ENCODE measurements at regions not wholly inside any gene's neighbourhood (a gene's known extent, or its start where the extent isn't known, plus 50 kb on each side); places are given as distances from the start of the nearest gene placed in this dataset.
A peak's percentile ranks its signal among the peaks of the same experiment; 100 is the strongest.
"Not testable (repeated sequence)": the region's sequence is repeated elsewhere in the genome, so short reads cannot be mapped to it uniquely, and the experiment has no call there.

GRCh38 chr13:55727683-55728082 lies 1413.0 kb upstream of the PRR20A start:
- DNase-seq: no peak

- no peak for DNase-seq
Observed at GRCh38 chr13:55728247-55728646, 1412.5 kb upstream of the PRR20A start.

- no peak for DNase-seq
Observed at GRCh38 chr13:55745828-55746227, 1394.9 kb upstream of the PRR20A start.

GRCh38 chr13:55761986-55762385 lies 1378.7 kb upstream of the PRR20A start:
- DNase-seq: no peak

GRCh38 chr13:55777612-55778011 lies 1363.1 kb upstream of the PRR20A start:
- DNase-seq: no peak

GRCh38 chr13:55783841-55784240 lies 1356.9 kb upstream of the PRR20A start:
- no peak for DNase-seq

GRCh38 chr13:55788548-55788947 lies 1352.2 kb upstream of the PRR20A start:
- no peak for DNase-seq

- no peak for DNase-seq
Observed at GRCh38 chr13:55792544-55793193, 1348.0 kb upstream of the PRR20A start.

- peak in 1 of 4 experiments; percentile 0 for DNase-seq
Observed at GRCh38 chr13:55815458-55816033, 1325.2 kb upstream of the PRR20A start.

- DNase-seq: no peak
Observed at GRCh38 chr13:55816976-55817601, 1323.6 kb upstream of the PRR20A start.

GRCh38 chr13:55820817-55821216 lies 1319.9 kb upstream of the PRR20A start:
- no peak for DNase-seq

- no peak for DNase-seq
Observed at GRCh38 chr13:55869648-55870047, 1271.1 kb upstream of the PRR20A start.

GRCh38 chr13:55887561-55887960 lies 1253.2 kb upstream of the PRR20A start:
- DNase-seq: no peak

- DNase-seq: no peak
Observed at GRCh38 chr13:55893540-55893939, 1247.2 kb upstream of the PRR20A start.

GRCh38 chr13:55937180-55937579 lies 1203.5 kb upstream of the PRR20A start:
- no peak for DNase-seq

GRCh38 chr13:55948175-55948574 lies 1192.5 kb upstream of the PRR20A start:
- DNase-seq: no peak

GRCh38 chr13:55963934-55964333 lies 1176.8 kb upstream of the PRR20A start:
- no peak for DNase-seq

- no peak for DNase-seq
Observed at GRCh38 chr13:55967055-55967454, 1173.7 kb upstream of the PRR20A start.

GRCh38 chr13:55977436-55977835 lies 1163.3 kb upstream of the PRR20A start:
- no peak for DNase-seq

GRCh38 chr13:55981381-55981780 lies 1159.3 kb upstream of the PRR20A start:
- no peak for DNase-seq

- not testable (repeated sequence) for DNase-seq
Observed at GRCh38 chr13:55984026-55984425, 1156.7 kb upstream of the PRR20A start.

- DNase-seq: no peak
Observed at GRCh38 chr13:55990631-55991030, 1150.1 kb upstream of the PRR20A start.

GRCh38 chr13:55991666-55992065 lies 1149.1 kb upstream of the PRR20A start:
- DNase-seq: no peak

- no peak for DNase-seq
Observed at GRCh38 chr13:55992145-55992544, 1148.6 kb upstream of the PRR20A start.
